ENCODE measurements at regions not wholly inside any gene's neighbourhood (a gene's known extent, or its start where the extent isn't known, plus 50 kb on each side); places are given as distances from the start of the nearest gene placed in this dataset.

DNA sequence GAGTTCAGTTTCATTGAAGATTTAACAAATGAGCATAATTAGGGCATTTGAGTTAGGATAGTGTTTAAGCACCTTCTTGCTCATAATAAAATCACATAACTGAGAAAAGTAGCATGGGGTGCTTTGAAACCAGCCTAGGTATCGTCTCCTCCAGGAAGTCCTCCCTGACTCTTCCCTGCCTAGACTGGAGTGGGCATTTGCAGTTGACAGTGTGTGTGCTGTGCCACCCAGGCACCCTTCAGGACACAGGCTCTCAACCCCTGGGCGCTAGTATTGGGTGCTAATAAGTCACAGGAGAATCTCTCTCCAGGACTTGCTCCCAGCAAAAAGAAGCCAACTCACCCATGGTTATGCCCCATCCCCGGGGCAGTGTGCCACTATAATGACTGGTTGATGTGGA lies 584.1 kb downstream of the INSC start:
- TF ChIP-seq, protein P1, sequence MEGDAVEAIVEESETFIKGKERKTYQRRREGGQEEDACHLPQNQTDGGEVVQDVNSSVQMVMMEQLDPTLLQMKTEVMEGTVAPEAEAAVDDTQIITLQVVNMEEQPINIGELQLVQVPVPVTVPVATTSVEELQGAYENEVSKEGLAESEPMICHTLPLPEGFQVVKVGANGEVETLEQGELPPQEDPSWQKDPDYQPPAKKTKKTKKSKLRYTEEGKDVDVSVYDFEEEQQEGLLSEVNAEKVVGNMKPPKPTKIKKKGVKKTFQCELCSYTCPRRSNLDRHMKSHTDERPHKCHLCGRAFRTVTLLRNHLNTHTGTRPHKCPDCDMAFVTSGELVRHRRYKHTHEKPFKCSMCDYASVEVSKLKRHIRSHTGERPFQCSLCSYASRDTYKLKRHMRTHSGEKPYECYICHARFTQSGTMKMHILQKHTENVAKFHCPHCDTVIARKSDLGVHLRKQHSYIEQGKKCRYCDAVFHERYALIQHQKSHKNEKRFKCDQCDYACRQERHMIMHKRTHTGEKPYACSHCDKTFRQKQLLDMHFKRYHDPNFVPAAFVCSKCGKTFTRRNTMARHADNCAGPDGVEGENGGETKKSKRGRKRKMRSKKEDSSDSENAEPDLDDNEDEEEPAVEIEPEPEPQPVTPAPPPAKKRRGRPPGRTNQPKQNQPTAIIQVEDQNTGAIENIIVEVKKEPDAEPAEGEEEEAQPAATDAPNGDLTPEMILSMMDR (IDR thresholded peaks at IDR 0.05), result no peak
- TF ChIP-seq POLR2A (IDR thresholded peaks at IDR 0.05), result no peak
- intact Hi-C loops (cut with DNase I), result no loop called here
- 57 to 73% methylated on average over 1 to 3 of the region's 3 CpGs for WGBS, 2 donors
- Histone ChIP-seq H3K4me1 (no peaks in the 10 kb centered on the region), H3K27me3 (peaks cover 0 to 5% (median 0%) of the 10 kb centered on the region in 4 donors), H3K9me3 (no peaks in the 10 kb centered on the region), H3K4me3 (no peak overlapping the region), H3K36me3 (no peaks in the 10 kb centered on the region), H3K27ac (no peak overlapping the region)
- no peak for DNase-seq

DNA sequence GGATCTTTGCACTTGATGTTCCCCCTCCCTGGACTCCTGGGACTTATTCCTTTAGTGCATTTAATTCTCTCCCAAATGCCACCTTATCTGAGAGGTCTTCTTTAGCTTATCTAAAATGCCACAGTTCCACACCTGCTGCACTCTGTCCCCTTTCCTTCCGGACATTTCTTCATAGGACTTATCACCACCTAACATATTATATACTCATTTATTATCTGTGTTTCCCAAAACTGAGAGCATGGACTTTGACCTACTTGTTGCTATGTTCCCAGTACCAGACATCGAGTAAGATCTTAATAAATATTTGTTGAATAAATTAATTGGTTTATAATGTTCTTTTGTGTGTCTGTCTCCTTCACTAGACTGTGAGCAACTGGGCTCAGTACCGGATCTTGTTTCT lies 585.3 kb downstream of the INSC start:
- intact Hi-C loops (cut with DNase I), result no loop called here
- H3K4me1 ChIP-seq, result no peaks in the 10 kb centered on the region
- H3K9me3 ChIP-seq, result no peaks in the 10 kb centered on the region
- H3K4me3 ChIP-seq, result no peak overlapping the region
- no peaks in the 10 kb centered on the region for H3K36me3 ChIP-seq
- TF ChIP-seq, protein P1 (IDR thresholded peaks at IDR 0.05), result no peak
- no peak for TF ChIP-seq POLR2A (IDR thresholded peaks at IDR 0.05)
- WGBS, 2 donors, result 80 to 89% methylated on average over 3 of the region's 3 CpGs
- DNase-seq, result no peak
- H3K27me3 ChIP-seq, result peaks cover 0 to 5% (median 0%) of the 10 kb centered on the region in 4 donors
- H3K27ac ChIP-seq, result no peak overlapping the region

GRCh38 chr11:15700456-15700855 lies 585.7 kb downstream of the INSC start:
- H3K4me3 ChIP-seq, result no peak overlapping the region
- no peaks in the 10 kb centered on the region for H3K4me1 ChIP-seq
- 90 to 93% methylated on average over 3 of the region's 3 CpGs for WGBS, 2 donors
- no peak for DNase-seq
- no peaks in the 10 kb centered on the region for H3K36me3 ChIP-seq
- peaks cover 0 to 5% (median 0%) of the 10 kb centered on the region in 4 donors for H3K27me3 ChIP-seq
- H3K27ac ChIP-seq, result no peak overlapping the region
- no peaks in the 10 kb centered on the region for H3K9me3 ChIP-seq
- intact Hi-C loops (cut with DNase I), result no loop called here
- TF ChIP-seq POLR2A (IDR thresholded peaks at IDR 0.05), result no peak
- TF ChIP-seq, protein P1 (IDR thresholded peaks at IDR 0.05), result no peak

GRCh38 chr11:15704064-15704463 lies 589.3 kb downstream of the INSC start:
- Histone ChIP-seq H3K9me3 (no peaks in the 10 kb centered on the region), H3K27me3 (peaks cover 0 to 5% (median 0%) of the 10 kb centered on the region in 4 donors), H3K4me1 (peaks cover 0 to 13% (median 7%) of the 10 kb centered on the region in 3 donors), H3K27ac (no peak overlapping the region), H3K36me3 (no peaks in the 10 kb centered on the region), H3K4me3 (no peak overlapping the region)
- 92 to 100% methylated on average over 1 of the region's 1 CpG for whole genome bisulfite sequencing, 2 donors
- TF ChIP-seq, protein P1 (IDR thresholded peaks at IDR 0.05), result no peak
- no peak for DNase-seq
- intact Hi-C loops (cut with DNase I), result no loop called here

DNA sequence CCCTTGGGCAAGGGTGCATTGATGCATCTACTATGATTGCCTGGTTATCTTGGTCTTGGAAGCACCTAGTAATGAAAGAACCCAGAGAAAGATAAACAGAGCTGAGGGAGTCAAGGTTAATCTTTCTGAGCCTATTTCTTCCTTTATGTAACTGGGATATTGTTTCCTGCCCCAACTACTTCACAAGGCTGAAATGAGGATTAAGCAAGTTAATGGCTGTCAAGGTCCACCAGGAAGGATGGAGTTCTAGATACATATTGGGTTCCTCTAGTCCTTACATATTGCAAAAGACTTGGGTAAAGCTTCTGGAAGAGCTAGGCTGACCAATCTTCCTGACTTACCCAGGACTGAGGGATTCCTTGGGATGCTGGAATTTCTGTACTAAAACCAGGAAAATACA lies 589.8 kb downstream of the INSC start:
- intact Hi-C loops (cut with DNase I), result no loop called here
- H3K27me3 ChIP-seq, result peaks cover 0 to 10% (median 0%) of the 10 kb centered on the region in 4 donors
- H3K9me3 ChIP-seq, result no peaks in the 10 kb centered on the region
- H3K4me3 ChIP-seq, result no peak overlapping the region
- no peak overlapping the region for H3K27ac ChIP-seq
- no peak for DNase-seq
- H3K36me3 ChIP-seq, result no peaks in the 10 kb centered on the region
- H3K4me1 ChIP-seq, result peaks cover 0 to 13% (median 7%) of the 10 kb centered on the region in 3 donors
- TF ChIP-seq, protein P1 (IDR thresholded peaks at IDR 0.05), result no peak
- no peak for TF ChIP-seq POLR2A (IDR thresholded peaks at IDR 0.05)
